ELR (cell line): ENCODE measurements at regions not wholly inside any gene's neighbourhood (a gene's known extent, or its start where the extent isn't known, plus 50 kb on each side); places are given as distances from the start of the nearest gene placed in this dataset.
A peak's percentile ranks its signal among the peaks of the same experiment; 100 is the strongest.

Experiments
- DNase-seq: peaks from one replicate; pipeline ENCODE4 v3.0.0-alpha.2; 2015; ENCODE audit warnings: low read depth

- DNase-seq = no peak
These were observed 65.0 kb upstream of the MEIS2 start for GRCh38 chr15:37165395-37165794.

GRCh38 chr15:37166402-37166801, 66.1 kb upstream of the MEIS2 start:
- no peak for DNase-seq

- no peak for DNase-seq
These were observed 81.0 kb upstream of the MEIS2 start for GRCh38 chr15:37181339-37181738.

GRCh38 chr15:37199545-37199944, 99.2 kb upstream of the MEIS2 start:
- no peak for DNase-seq

- DNase-seq = no peak
These were observed 102.7 kb upstream of the MEIS2 start for GRCh38 chr15:37203050-37203449.

- DNase-seq = peak; percentile 19
These were observed 104.3 kb upstream of the MEIS2 start for GRCh38 chr15:37204692-37205091.

GRCh38 chr15:37206690-37207089, 106.3 kb upstream of the MEIS2 start:
- DNase-seq = no peak

GRCh38 chr15:37208146-37209040, 108.0 kb upstream of the MEIS2 start:
- DNase-seq = no peak

- no peak for DNase-seq
These were observed 108.7 kb upstream of the MEIS2 start for GRCh38 chr15:37209041-37209363.

- no peak for DNase-seq
These were observed 117.2 kb upstream of the MEIS2 start for GRCh38 chr15:37217567-37217966.

- DNase-seq = no peak
These were observed 118.1 kb upstream of the MEIS2 start for GRCh38 chr15:37218351-37218916.

GRCh38 chr15:37219211-37219701, 118.9 kb upstream of the MEIS2 start:
- no peak for DNase-seq

GRCh38 chr15:37220949-37221670, 120.8 kb upstream of the MEIS2 start:
- no peak for DNase-seq

- DNase-seq = no peak
These were observed 121.4 kb upstream of the MEIS2 start for GRCh38 chr15:37221671-37222145.

GRCh38 chr15:37223089-37223488, 122.7 kb upstream of the MEIS2 start:
- DNase-seq = no peak

GRCh38 chr15:37229855-37230619, 129.7 kb upstream of the MEIS2 start:
- DNase-seq = no peak

- DNase-seq = no peak
These were observed 145.0 kb upstream of the MEIS2 start for GRCh38 chr15:37245358-37245757.

GRCh38 chr15:37246065-37246464, 145.7 kb upstream of the MEIS2 start:
- DNase-seq = no peak

- DNase-seq = no peak
These were observed 146.5 kb upstream of the MEIS2 start for GRCh38 chr15:37246856-37247255.

GRCh38 chr15:37249249-37249648, 148.9 kb upstream of the MEIS2 start:
- no peak for DNase-seq

GRCh38 chr15:37252530-37252929, 152.2 kb upstream of the MEIS2 start:
- DNase-seq = no peak

GRCh38 chr15:37253877-37254276, 153.5 kb upstream of the MEIS2 start:
- no peak for DNase-seq
